HCT116 (cell line): ENCODE measurements at regions not wholly inside any gene's neighbourhood (a gene's known extent, or its start where the extent isn't known, plus 50 kb on each side); places are given as distances from the start of the nearest gene placed in this dataset.

ENCODE experiments used
- ATAC-seq: fragments of 200-7000 bp; cut with Tn5 transposase; 2 replicates; pipeline ENCODE4 v1.9.1; 2020; ENCODE audit warnings: mild to moderate bottlenecking, moderate library complexity
- BruUV-seq: library from RNA; stranded (reverse); fragments of 400-500 nt; replicated peaks from 2 replicates; lab custom pipeline; 2021; lab: Mats Ljungman, UMichigan
- CTCF ChIA-PET: fragments of 300-600 bp; sonication (Branson Sonifier 250); formaldehyde crosslinking; loops from one replicate; lab custom pipeline; 2021; ENCODE audit warnings: antibody characterized with exemption; lab: Charles Lee
- POLR2A ChIA-PET: fragments of 300-600, 350-600 bp; sonication (Branson Sonifier 250); formaldehyde crosslinking; loops from one replicate; lab custom pipeline; 2021; ENCODE audit warnings: antibody characterized with exemption; lab: Charles Lee
- RAD21 ChIA-PET, 2 experiments: fragments of 300-600 bp; sonication (Branson Sonifier 250); formaldehyde crosslinking; loops; one replicate each; lab custom pipeline; 2023; ENCODE audit warnings: low total read pairs in 2 of 2; ENCODE audit not compliant: uncharacterized antibody in 2 of 2, unreplicated experiment in 2 of 2, low non-redundant PET in 1 of 2; lab: Charles Lee
- DNase-seq: peaks from one replicate; pipeline ENCODE4 v3.0.0-alpha.2; 2010; ENCODE audit warnings: low read depth, low spot score
- H2AFZ ChIP-seq: fragments of 200-600 bp; shearing (Covaris generic), sonication (generic); 2 replicates; pipeline ENCODE4 v1.6.1; 2017; ENCODE audit warnings: low read depth, mixed run types, mixed read lengths, antibody characterized with exemption, low read length; ENCODE audit not compliant: poor library complexity, severe bottlenecking
- H3K27ac ChIP-seq: 2 replicates; pipeline ENCODE4 v1.5.1; 2012; ENCODE audit warnings: low read depth, low read length
- H3K27me3 ChIP-seq: fragments of 200-600 bp; sonication (generic); 2 replicates; pipeline ENCODE4 v1.6.1; 2016; ENCODE audit warnings: mixed run types, low read length, mixed read lengths; ENCODE audit not compliant: insufficient read depth
- H3K36me3 ChIP-seq, 2 experiments: fragments of 200-500 bp in 1 of 2; fragments of 200-600 bp in 1 of 2; sonication (Bioruptor generic) in 1 of 2; sonication (generic) in 1 of 2; 2 replicates each; pipeline versions ENCODE4 v1.5.1 to v1.6.1; 2014 to 2016; ENCODE audit warnings: low read length in 2 of 2, inconsistent platforms in 1 of 2, mixed read lengths in 1 of 2, mixed run types in 1 of 2; ENCODE audit not compliant: insufficient read depth in 2 of 2, control insufficient read depth in 1 of 2
- H3K4me1 ChIP-seq, 2 experiments: fragments of 200-600 bp in 1 of 2; sonication (generic) in 1 of 2; 2 replicates each; pipeline versions ENCODE4 v1.5.1 to v1.6.1; 2012 to 2017; ENCODE audit warnings: low read length in 2 of 2, inconsistent platforms in 1 of 2, mild to moderate bottlenecking in 1 of 2, mixed read lengths in 1 of 2, mixed run types in 1 of 2, moderate library complexity in 1 of 2; ENCODE audit not compliant: insufficient read depth in 2 of 2, control insufficient read depth in 1 of 2
- H3K4me2 ChIP-seq: fragments of 200-600 bp; sonication (generic); 2 replicates; pipeline ENCODE4 v1.6.1; 2017; ENCODE audit warnings: mixed run types, low read length, mixed read lengths
- H3K4me3 ChIP-seq, 2 experiments: fragments of 200-600 bp in 1 of 2; sonication (generic) in 1 of 2; replicated peaks in 1 of 2; 2 replicates each; pipeline ENCODE4 v1.5.1; 2011 to 2016; ENCODE audit warnings: low read length in 2 of 2, control low read depth in 1 of 2, low read depth in 1 of 2, mild to moderate bottlenecking in 1 of 2, mixed read lengths in 1 of 2, mixed run types in 1 of 2
- H3K79me2 ChIP-seq: fragments of 200-600 bp; sonication (generic); 2 replicates; pipeline ENCODE4 v1.6.1; 2017; ENCODE audit warnings: mild to moderate bottlenecking, mixed run types, low read length, moderate library complexity, mixed read lengths; ENCODE audit not compliant: insufficient read depth
- H3K9ac ChIP-seq: fragments of 200-600 bp; sonication (generic); 2 replicates; pipeline ENCODE4 v1.6.1; 2016; ENCODE audit warnings: low read length, mixed read lengths
- H3K9me2 ChIP-seq: fragments of 200-600 bp; sonication (generic), shearing (Covaris generic); 2 replicates; pipeline ENCODE4 v1.6.1; 2017; ENCODE audit warnings: mixed run types, mild to moderate bottlenecking, moderate library complexity; ENCODE audit not compliant: insufficient read depth
- H3K9me3 ChIP-seq, 2 experiments: fragments of 200-500 bp in 1 of 2; fragments of 200-600 bp in 1 of 2; sonication (Bioruptor generic) in 1 of 2; sonication (generic) in 1 of 2; 2 replicates each; pipeline ENCODE4 v1.6.1; 2014 to 2017; ENCODE audit warnings: low read length in 2 of 2, mixed read lengths in 2 of 2, inconsistent platforms in 1 of 2, low read depth in 1 of 2, mild to moderate bottlenecking in 1 of 2, mixed run types in 1 of 2, moderate library complexity in 1 of 2; ENCODE audit not compliant: control insufficient read depth in 1 of 2, insufficient read depth in 1 of 2
- H4K20me1 ChIP-seq: fragments of 200-600 bp; sonication (generic), shearing (Covaris generic); 2 replicates; pipeline ENCODE4 v1.6.1; 2017; ENCODE audit warnings: mixed run types, mild to moderate bottlenecking, moderate library complexity; ENCODE audit not compliant: insufficient read depth
- CBX3 ChIP-seq: IDR thresholded peaks from 2 replicates; pipeline ENCODE4 v1.6.1; 2012; ENCODE audit warnings: low read depth
- EGR1 ChIP-seq: IDR thresholded peaks from 2 replicates; pipeline ENCODE4 v1.6.1; 2012; ENCODE audit warnings: low read depth
- ELF1 ChIP-seq: IDR thresholded peaks from 2 replicates; pipeline ENCODE4 v1.6.1; 2012; ENCODE audit warnings: low read depth, borderline replicate concordance
- EZH2phosphoT487 ChIP-seq: fragments of 200-600 bp; IDR thresholded peaks from 2 replicates; pipeline ENCODE4 v1.6.1; 2018; ENCODE audit warnings: antibody characterized with exemption, borderline replicate concordance
- FOSL1 ChIP-seq: IDR thresholded peaks from 2 replicates; pipeline ENCODE4 v1.6.1; 2012; ENCODE audit warnings: low read depth
- JUND ChIP-seq: IDR thresholded peaks from 2 replicates; pipeline ENCODE4 v1.6.1; 2012
- MAX ChIP-seq: IDR thresholded peaks from 2 replicates; pipeline ENCODE4 v1.6.1; 2012
- POLR2A ChIP-seq: IDR thresholded peaks from 2 replicates; pipeline ENCODE4 v1.7.0; 2011; ENCODE audit warnings: borderline replicate concordance; ENCODE audit not compliant: insufficient read depth, insufficient read length; ENCODE audit errors: extremely low read depth
- POLR2AphosphoS5 ChIP-seq: IDR thresholded peaks from 2 replicates; pipeline ENCODE4 v1.6.1; 2011; ENCODE audit warnings: mild to moderate bottlenecking, low read depth, low read length, moderate library complexity
- RAD21 ChIP-seq: IDR thresholded peaks from 2 replicates; pipeline ENCODE4 v1.6.1; 2012; ENCODE audit warnings: low read depth, mild to moderate bottlenecking
- SIN3A ChIP-seq: IDR thresholded peaks from 2 replicates; pipeline ENCODE4 v1.6.1; 2012; ENCODE audit warnings: low read depth
- SP1 ChIP-seq: IDR thresholded peaks from 2 replicates; pipeline ENCODE4 v1.6.1; 2012; ENCODE audit warnings: low read depth
- TCF7L2 ChIP-seq: IDR thresholded peaks from 2 replicates; pipeline ENCODE4 v1.7.0; 2011; ENCODE audit warnings: borderline replicate concordance, inconsistent platforms; ENCODE audit not compliant: insufficient read depth, insufficient read length; ENCODE audit errors: extremely low read depth
- YY1 ChIP-seq: IDR thresholded peaks from 2 replicates; pipeline ENCODE4 v1.6.1; 2011; ENCODE audit warnings: low read length, low read depth, moderate library complexity, mild to moderate bottlenecking; ENCODE audit not compliant: insufficient replicate concordance; ENCODE audit errors: extremely low read depth
- ZBTB33 ChIP-seq: IDR thresholded peaks from 2 replicates; pipeline ENCODE4 v1.6.1; 2011; ENCODE audit warnings: mild to moderate bottlenecking, low read length, moderate library complexity; ENCODE audit not compliant: insufficient replicate concordance; ENCODE audit errors: extremely low read depth
- ZNF274 ChIP-seq: fragments of 200-500 bp; sonication (Bioruptor generic); IDR thresholded peaks from 2 replicates; pipeline ENCODE4 v1.6.1; 2014; ENCODE audit warnings: mild to moderate bottlenecking, low read depth, low read length, inconsistent platforms
- intact Hi-C: fragments of 100-400 bp; cut with micrococcal nuclease; formaldehyde crosslinking; loops from 2 replicates; pipeline ENCODE4 v1.10.0; 2022
- TF ChIP-seq, protein P1 (sequence below), 3 experiments: fragments of 200-600 bp in 1 of 3; sonication (generic) in 1 of 3; IDR thresholded peaks in 2 of 3; conservative IDR thresholded peaks in 1 of 3; 2 replicates each; pipeline ENCODE4 v1.5.1; 2012 to 2017; ENCODE audit warnings: low read depth in 2 of 3, low read length in 2 of 3, antibody characterized with exemption in 1 of 3, borderline replicate concordance in 1 of 3, control low read depth in 1 of 3, mild to moderate bottlenecking in 1 of 3, mixed read lengths in 1 of 3, mixed run types in 1 of 3, moderate library complexity in 1 of 3; ENCODE audit not compliant: insufficient read depth in 1 of 3
- TF ChIP-seq, protein P2 (sequence below): IDR thresholded peaks from 2 replicates; pipeline ENCODE4 v1.6.1; 2012
- TF ChIP-seq, protein P3 (sequence below): IDR thresholded peaks from 2 replicates; pipeline ENCODE4 v1.6.1; 2012; ENCODE audit warnings: low read depth

- Histone ChIP-seq H3K27me3 (no peaks in the 10 kb centered on the region; the same call in 1 of the 2 replicates), H2AFZ (no peak overlapping the region), H3K9ac (no peak overlapping the region), H3K9me3 (no peaks in the 10 kb centered on the region), H4K20me1 (no peaks in the 10 kb centered on the region), H3K27ac (no peak overlapping the region), H3K36me3 (no peaks in the 10 kb centered on the region), H3K4me2 (peak overlapping the region; percentile 62), H3K4me3 (peak overlapping the region in 1 of 2 experiments; percentile 13; a peak in 1 of 4 replicates), H3K9me2 (no peaks in the 10 kb centered on the region), H3K79me2 (no peaks in the 10 kb centered on the region), H3K4me1 (peaks cover 32 to 40% of the 10 kb centered on the region in 2 experiments)
- ATAC-seq (peak; percentile 82), DNase-seq (peak; percentile 48)
- intact Hi-C loops = no loop called here
- ChIA-PET POLR2A (no interaction called here), CTCF (interaction anchor here (2.1 kb wide), 1 partner anchor 21 kb away, joined by 13 read pairs; no protein-coding TSS in a partner anchor), RAD21 (no interaction called here)
- no TSS peak for BruUV-seq
- TF ChIP-seq YY1 = no peak
- TF ChIP-seq POLR2AphosphoS5 = peak; percentile 44
- TF ChIP-seq MAX = no peak
- TF ChIP-seq ZBTB33 = no peak
- TF ChIP-seq CBX3 = 0 out of 2 replicates have a peak, but pooled peaks have one; percentile 29
- TF ChIP-seq, protein P1, sequence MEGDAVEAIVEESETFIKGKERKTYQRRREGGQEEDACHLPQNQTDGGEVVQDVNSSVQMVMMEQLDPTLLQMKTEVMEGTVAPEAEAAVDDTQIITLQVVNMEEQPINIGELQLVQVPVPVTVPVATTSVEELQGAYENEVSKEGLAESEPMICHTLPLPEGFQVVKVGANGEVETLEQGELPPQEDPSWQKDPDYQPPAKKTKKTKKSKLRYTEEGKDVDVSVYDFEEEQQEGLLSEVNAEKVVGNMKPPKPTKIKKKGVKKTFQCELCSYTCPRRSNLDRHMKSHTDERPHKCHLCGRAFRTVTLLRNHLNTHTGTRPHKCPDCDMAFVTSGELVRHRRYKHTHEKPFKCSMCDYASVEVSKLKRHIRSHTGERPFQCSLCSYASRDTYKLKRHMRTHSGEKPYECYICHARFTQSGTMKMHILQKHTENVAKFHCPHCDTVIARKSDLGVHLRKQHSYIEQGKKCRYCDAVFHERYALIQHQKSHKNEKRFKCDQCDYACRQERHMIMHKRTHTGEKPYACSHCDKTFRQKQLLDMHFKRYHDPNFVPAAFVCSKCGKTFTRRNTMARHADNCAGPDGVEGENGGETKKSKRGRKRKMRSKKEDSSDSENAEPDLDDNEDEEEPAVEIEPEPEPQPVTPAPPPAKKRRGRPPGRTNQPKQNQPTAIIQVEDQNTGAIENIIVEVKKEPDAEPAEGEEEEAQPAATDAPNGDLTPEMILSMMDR (IDR thresholded peaks at IDR 0.05 in 2 of 3, conservative IDR thresholded peaks at IDR 0.05 in 1 of 3; ENCODE audit: borderline replicate concordance in 1 of 3, insufficient read depth in 1 of 3, low read depth in 2 of 3, low read length in 2 of 3) = no peak
- TF ChIP-seq, protein P2, sequence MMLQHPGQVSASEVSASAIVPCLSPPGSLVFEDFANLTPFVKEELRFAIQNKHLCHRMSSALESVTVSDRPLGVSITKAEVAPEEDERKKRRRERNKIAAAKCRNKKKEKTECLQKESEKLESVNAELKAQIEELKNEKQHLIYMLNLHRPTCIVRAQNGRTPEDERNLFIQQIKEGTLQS = no peak
- TF ChIP-seq, protein P3, sequence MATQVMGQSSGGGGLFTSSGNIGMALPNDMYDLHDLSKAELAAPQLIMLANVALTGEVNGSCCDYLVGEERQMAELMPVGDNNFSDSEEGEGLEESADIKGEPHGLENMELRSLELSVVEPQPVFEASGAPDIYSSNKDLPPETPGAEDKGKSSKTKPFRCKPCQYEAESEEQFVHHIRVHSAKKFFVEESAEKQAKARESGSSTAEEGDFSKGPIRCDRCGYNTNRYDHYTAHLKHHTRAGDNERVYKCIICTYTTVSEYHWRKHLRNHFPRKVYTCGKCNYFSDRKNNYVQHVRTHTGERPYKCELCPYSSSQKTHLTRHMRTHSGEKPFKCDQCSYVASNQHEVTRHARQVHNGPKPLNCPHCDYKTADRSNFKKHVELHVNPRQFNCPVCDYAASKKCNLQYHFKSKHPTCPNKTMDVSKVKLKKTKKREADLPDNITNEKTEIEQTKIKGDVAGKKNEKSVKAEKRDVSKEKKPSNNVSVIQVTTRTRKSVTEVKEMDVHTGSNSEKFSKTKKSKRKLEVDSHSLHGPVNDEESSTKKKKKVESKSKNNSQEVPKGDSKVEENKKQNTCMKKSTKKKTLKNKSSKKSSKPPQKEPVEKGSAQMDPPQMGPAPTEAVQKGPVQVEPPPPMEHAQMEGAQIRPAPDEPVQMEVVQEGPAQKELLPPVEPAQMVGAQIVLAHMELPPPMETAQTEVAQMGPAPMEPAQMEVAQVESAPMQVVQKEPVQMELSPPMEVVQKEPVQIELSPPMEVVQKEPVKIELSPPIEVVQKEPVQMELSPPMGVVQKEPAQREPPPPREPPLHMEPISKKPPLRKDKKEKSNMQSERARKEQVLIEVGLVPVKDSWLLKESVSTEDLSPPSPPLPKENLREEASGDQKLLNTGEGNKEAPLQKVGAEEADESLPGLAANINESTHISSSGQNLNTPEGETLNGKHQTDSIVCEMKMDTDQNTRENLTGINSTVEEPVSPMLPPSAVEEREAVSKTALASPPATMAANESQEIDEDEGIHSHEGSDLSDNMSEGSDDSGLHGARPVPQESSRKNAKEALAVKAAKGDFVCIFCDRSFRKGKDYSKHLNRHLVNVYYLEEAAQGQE = no peak
- TF ChIP-seq POLR2A = no peak
- 0 out of 2 replicates have a peak, but pooled peaks have one; percentile 53 for TF ChIP-seq EGR1
- TF ChIP-seq EZH2phosphoT487 = no peak
- no peak for TF ChIP-seq ELF1
- no peak for TF ChIP-seq ZNF274
- no peak for TF ChIP-seq TCF7L2
- peak; percentile 75 for TF ChIP-seq JUND
- no peak for TF ChIP-seq RAD21
- TF ChIP-seq SIN3A = no peak
- peak; percentile 68 for TF ChIP-seq SP1
- peak; percentile 77 for TF ChIP-seq FOSL1
Measured at GRCh38 chr6:3911614-3912336, 62.6 kb downstream of the FAM50B start.
